HS-5 (cell line): ENCODE measurements at regions not wholly inside any gene's neighbourhood (a gene's known extent, or its start where the extent isn't known, plus 50 kb on each side); places are given as distances from the start of the nearest gene placed in this dataset.
"Not testable (repeated sequence)": the region's sequence is repeated elsewhere in the genome, so short reads cannot be mapped to it uniquely, and the experiment has no call there.

Experiments used
- DNase-seq: peaks from one replicate; pipeline ENCODE4 v3.0.0-alpha.2; 2012; ENCODE audit warnings: low read depth

DNA sequence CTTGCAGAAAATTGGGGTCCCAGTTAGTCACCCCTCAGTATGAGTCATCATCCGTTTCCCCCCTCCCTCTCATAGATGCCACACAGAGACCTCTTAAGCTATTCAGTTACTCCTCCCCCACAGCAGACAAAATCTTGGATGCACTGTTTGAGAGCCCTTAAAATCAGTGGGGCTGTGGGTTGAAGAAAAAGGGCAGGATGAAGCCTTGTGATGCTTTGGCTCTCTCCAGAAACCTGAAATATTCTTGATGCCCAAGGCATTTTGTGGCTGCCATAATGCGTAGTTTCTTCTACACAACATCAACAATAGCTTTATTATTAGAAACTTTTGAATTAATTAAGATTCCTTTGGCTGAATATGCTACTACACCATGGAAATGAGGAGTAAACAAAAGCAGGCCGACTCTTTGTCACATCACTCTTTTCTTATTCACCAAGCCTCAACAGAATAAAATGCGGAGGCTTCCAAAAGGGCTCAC, 133.8 kb downstream of the MRPS30 start:
- DNase-seq, result no peak

DNA sequence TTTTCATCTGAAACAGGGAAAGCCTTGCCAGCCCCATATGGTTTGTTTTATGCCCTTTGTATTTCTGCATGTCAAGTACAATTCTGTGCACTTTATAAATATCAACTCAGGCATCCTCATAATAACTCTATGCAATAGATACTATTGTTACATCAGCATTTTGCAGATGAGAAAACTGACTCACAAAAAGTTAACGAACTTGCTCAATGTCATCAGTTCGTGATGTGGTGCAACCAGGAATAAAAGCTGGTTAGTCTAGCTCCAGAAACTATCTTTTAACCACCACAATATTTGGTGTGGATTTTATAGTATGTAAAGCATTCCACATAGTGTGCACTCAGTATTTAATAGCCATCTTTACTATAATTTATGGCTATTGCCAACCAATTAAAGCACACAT, 134.9 kb downstream of the MRPS30 start:
- no peak for DNase-seq

DNA sequence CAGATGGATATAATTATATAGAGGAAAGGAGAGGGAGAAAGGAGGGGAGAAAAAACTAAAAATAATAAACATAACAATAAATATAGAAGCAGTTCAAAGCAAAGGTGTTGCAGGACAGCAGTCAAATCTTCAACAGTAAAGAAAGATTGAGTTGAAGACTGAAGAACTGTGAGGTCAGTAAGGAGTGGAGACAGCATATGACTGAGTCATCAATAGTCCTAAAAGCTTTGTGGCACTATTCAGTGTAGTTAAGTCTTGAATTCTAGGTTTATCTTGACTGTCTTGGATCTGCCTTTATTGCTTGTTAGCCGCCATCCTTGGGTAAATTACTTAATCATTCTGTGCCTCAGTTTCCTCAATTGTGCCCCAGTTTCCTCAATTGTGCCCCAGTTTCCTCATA, 137.0 kb downstream of the MRPS30 start:
- no peak for DNase-seq

DNA sequence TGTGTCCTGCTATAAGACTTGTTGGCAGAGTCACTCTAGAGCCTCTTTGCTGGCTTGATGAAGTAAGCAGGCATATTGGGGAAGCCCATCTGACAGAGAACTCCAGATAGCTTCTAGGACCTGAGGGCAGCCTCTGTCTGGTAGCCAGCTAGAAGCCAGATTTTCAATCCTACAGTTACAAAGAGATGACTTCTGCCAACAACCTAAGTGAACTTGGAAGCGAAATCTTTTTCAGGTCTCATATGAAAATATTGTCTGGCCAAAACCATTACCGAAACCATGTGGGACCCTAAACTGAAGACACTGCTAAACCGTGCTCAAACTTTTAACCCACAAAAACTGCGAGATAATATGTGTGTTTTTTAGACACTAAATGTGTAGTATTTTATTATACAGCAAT, 140.9 kb downstream of the MRPS30 start:
- no peak for DNase-seq

DNA sequence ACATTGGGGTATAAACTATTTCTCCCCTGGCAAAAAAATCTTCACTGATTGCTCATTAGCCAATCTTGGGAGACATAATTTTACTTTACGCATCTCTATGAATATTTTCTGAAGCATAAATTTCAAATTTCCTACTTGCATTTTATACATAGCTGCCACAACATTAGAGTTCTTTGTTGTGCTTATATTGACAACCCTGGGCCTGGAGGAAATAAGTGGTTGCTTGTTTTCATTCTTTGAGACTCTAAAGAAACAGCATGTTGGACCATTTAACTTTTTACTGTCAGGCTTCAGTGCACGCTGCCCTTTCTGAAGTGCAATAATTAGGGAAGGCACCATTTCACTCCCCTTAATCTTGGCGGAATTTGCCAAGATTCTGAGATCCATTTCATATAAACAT, 142.6 kb downstream of the MRPS30 start:
- DNase-seq, result no peak

DNA sequence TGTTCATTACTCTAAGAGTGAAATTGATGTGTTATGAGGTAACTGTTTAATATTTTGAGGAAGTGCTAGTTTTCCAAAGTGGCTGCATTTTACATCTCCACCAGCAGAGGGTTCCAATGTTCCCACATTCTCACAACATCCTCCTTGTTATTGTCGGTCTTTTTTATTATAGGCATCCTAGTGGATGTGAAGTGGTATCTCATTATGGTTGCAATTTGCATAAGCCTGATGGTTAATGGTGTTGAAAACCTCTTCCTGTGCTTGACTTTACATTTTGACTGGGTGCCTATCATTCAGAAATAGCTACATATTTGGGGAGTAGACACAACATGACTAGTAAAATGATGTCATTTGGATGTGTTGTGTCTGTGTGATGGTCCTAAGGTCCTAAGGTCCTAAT, 143.6 kb downstream of the MRPS30 start:
- peak; percentile 42 for DNase-seq

DNA sequence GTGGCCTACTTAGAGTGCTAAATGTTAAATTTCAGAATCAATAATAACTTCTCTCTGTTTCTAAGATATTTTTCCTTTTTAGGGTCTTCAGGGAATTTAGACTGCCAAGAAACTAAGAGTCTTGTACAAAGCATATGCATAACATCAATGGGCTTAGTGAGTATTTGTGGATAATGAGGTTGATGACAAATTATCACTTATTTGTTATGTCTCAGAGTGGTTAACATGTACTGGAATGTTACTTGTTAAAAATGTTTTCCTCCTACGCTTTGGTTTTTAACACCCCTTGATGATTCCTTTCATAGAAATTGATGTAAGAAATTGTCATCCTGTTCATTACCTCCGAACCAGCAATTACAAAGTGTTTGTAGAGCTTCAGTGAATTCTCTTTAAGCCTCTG, 144.3 kb downstream of the MRPS30 start:
- no peak for DNase-seq

DNA sequence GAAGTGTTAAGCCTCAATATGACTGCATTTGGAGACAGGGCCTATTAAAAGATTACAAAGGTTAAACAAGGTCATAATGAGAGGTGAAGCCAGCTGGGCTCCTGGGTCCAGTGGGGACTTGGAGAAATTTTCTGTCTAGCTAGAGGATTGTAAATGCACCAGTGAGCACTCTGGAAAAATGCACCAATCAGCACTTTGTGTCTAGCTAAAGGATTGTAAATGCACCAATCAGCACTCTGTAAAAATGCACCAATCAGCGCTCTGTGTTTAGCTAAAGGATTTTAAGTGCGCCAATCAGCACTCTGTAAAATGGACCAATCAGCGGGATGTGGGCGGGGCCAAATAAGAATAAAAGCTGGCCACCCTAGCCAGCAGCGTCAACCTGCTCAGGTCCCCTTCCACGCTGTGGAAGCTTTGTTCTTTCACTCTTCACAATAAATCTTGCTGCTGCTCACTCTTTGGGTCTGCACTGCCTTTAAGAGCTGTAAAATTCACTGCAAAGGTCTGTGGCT, 150.3 kb downstream of the MRPS30 start:
- not testable (repeated sequence) for DNase-seq

DNA sequence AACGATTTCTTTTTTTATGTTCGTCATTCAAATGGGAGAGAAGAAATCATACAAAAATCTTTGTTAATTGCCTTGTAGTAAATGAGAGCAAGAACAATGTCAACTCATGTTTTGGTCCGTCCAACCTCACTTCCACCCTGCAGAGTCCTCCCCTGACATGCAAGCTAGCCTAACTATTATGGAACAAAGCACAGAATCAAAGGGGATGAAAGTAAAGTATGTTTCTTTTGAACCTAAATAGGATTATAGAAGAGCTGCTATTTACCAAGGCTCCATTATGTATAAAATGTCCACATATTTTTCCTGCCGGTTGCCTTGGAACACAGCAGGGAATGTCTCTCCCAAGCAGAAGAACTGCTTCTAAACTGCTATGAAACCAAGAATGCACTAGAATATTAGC, 161.1 kb downstream of the MRPS30 start:
- DNase-seq, result no peak

DNA sequence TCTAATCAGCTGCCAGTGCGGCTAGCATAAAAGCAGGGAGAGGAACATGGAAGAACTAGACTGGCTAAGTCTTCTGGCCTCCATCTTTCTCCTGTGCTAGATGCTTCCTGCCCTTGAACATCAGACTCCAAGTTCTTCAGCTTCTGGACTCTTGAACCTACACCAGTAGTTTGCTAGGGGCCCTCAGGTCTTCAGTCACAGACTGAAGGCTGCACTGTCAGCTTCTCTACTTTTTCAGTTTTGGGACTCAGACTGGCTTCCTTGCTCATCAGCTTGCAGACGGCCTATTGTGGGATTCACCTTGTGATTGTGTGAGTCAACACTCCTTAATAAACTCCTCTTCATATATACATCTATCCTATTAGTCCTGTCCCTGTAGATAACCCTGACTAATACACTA, 162.2 kb downstream of the MRPS30 start:
- not testable (repeated sequence) for DNase-seq

DNA sequence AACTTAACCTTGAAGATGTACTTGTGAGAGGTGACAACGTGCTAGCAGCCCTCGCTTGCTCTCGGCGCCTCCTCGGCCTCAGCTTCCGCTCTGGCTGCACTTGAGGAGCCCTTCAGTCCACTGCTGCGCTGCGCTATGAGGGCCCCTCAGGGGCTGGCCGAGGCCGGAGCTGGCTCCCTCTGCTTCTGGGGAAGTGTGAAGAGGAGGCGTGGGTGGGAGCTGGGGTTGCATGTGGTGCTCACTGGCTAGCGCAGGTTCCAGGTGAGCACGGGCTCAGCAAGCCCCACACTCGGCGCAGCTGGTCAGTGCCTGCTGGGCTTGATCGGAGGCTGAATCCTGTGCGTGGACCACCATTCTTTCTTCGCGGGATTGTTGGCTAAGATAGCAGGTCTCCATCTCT, 166.1 kb downstream of the MRPS30 start:
- DNase-seq, result no peak

DNA sequence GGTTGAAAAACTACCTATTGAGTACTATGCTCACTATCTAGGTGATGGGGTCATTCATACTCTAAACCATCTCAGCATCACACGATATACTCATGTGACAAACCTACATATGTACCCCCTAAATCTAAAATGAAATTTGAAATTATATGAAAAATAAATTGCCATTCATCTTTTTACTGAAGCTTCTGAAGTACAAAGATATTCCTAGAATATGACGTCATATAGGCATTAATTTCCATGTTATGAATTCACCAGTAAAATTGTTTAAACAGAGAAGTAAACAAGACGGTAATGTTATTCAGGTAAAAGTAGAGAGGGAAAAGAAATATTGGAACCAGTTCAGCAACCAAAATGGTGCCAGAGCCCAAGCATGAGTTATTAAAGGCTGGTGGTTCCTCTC, 173.0 kb downstream of the MRPS30 start:
- DNase-seq, result no peak

DNA sequence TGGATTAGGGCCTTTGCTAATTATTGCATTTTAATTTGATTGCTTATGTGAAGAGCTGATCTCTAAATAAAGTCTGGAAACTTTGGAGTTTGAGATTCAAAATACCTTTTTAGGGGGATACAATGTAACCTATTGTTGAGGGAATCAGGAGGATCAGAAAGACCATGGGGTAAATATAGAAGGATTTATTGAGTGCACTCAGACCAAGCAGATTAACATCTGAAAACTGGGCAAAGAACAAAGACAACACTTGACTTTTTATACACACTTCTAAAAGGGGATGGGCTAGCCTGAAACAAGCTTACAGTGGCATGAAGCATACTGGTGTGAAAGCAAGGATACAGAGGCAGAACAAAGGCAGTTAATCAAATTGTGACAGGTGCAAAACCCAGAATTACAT, 174.3 kb downstream of the MRPS30 start:
- no peak for DNase-seq

DNA sequence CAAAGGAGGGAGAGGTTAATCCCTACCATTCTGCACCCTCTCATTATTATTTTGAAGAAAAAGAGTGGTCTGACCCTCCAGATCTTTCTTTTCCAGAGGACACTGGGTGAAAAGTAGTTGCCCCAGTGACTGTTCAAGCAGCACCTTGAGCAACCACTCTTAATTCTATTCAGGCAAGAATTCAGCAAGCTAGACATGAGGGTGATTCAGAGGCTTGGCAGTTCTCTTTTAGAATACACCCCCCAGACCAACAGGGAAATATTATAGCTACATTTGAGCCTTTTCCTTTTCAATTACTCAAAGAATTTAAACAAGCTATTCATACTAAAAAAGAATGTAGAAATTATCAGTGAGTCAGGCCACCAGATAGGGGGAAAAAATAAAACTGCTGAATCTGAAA, 178.3 kb downstream of the MRPS30 start:
- DNase-seq, result peak; percentile 70

DNA sequence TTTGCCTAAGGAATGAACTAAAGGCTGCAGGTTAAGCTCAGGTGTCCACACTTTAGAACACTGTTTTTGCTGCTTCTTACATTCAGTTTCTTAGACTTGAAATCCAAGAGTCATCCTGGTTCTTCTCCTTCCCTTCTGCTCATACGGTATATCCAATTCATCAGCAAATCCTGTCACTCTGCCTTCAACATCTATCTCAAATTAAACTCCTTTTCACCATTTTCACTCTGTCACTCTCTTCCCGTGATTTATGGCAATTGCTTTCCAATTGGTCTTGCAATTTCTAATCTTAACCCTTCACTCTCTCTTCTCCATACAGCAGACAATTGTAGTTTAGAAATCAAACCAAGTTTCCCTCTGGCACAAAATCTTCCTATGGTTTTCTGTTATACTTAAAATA, 182.9 kb downstream of the MRPS30 start:
- DNase-seq, result no peak

DNA sequence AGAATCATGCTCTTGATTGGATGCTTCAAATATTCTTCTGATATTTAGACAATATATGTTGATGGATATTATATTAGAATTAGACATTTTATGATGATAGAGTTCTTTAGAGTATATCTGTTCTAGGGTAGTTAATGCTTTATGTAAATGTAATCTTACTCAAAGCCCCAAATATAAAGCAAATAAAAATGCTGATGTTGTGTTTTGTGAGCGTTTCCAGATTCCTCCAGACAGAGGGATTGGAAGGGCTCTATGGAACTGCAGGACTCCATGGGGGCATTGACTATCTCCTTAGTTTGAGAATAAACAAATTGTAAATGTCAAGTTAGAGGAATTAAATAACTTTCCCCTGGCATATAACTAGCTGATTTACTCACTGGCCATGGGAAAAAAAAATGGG, 184.5 kb downstream of the MRPS30 start:
- DNase-seq, result no peak

DNA sequence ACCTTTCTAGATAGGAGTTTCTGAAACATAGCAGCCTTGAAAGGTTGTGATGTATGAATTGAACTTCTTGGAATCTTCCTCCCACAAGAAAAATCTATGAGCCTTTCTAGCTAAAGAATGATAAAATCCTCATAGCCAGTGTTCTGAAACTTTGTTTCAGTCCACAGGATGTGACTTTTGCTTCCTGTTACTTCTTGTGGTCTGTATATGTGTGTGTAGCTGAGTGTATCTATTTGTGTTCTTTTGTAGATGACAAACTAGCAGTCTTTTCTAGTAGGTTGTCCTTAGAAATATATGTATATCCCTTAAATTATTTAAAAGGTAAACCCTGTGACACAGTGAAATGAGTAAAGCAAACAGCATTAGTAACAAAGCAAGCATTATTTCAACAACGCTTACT, 188.8 kb downstream of the MRPS30 start:
- DNase-seq, result no peak

DNA sequence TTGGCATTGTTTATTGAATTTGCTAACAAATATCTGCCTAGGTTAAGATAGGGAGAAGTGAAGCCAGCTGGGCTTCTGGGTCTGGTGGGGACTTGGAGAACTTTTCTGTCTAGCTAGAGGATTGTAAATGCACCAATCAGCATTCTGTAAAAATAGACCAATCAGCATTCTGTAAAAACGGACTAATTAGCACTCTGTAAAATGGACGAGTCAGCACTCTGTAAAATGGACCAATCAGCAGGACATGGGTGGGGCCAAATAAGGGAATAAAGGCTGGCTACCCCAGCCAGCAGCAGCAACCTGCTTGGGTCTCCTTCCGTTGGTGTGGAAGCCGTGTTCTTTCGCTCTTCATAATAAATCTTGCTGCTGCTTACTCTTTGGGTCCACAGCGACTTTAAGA, 198.4 kb downstream of the MRPS30 start:
- not testable (repeated sequence) for DNase-seq

DNA sequence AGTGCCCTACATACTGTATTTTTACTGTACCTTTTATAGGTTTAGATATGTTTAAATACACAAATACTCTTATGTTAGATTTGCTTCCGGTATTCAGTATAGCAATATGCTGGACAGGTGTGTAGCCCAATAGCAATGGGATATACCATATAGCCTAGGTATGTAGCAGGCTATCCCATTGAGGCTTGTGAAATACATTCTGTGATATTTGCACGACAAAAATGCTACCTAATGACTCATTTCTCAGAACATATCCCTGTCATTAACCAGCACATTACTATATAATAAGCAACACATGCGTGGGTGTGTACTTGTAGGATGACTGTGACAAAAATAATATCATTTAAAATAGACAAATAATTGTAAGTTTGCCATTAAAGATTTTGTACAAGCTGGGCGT, 208.8 kb downstream of the MRPS30 start:
- DNase-seq, result peak; percentile 50

DNA sequence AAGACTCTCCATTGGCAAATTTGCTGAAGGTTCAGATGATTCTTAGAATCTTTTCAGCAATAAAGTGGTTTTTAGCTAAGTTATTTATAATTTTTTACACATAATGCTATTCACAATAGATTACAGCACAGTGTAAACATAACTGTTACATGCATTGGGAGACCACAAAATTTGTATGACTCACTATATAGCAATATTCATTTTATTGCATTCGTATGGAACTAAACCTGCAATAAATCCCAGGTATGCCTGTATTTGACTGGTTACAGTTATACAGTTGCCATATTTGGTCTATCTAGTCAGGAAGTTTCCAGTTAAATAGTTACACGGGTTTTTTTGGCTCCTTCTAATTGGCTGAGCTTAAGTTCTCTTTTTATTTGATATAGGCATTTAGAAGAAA, 220.8 kb downstream of the MRPS30 start:
- peak; percentile 9 for DNase-seq

DNA sequence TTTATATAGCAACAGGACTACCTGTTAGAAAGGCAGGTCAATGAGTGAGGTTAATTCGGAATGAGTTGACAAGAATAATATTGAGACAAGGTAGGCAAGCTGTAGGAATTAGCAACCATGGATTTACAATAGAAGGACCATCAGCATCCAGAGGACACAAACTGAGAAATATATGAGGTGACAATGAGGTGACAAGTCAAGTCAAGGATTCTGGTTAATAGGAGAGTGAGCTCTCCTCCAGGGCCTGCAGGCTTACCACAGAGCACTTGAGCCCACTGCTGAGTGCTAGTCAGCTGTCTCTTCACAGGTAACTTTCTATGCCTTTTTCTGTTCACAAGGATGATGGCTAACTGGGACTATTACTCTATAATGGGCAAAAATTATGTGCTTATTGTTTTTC, 227.2 kb downstream of the MRPS30 start:
- DNase-seq, result no peak

DNA sequence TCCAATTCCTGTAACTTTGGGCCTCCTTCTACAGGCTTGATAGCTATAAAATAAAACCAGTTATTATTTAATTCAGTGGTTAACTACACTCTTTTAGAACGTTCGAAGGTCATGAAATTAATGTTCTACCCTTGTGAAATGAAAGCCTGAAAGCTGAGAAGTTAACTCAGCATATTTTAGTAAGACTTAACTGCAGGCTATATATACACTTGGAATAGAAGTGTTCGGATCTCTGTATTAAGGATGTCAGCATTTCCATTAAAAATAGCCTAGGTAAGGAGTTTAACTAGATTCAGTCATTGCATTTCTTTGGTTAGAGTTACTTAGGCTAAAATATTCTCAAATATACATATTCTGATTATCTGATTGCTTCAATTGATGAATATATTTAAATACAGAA, 229.2 kb downstream of the MRPS30 start:
- DNase-seq, result no peak

DNA sequence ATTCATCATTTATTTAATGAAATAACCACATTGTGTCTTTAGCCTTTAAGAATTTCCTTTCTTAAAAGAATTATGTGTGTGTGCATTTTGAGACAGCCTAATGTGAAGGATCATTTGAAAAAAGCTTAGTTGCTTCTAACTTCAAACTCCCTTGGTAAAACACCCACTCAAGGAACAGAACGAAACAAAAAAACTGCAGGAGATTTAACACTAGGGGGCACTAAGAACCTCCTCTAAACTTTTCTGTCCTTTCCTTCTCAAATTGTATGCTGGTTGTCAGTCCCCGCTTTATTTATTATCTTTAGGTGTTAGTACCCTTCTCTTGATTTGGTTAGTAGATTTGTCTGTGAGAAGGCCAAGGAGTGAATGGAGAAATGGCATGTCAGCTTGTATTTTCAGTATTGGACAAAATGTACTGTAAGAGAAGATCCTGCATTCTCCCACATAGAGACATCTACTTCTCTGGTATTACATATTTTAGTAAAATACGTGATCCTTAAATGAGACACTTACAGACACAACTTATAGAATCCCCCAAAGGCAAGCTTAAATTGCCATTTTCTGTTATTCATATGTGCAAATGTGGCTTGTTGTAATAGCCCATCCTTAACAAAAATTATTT, 229.7 kb downstream of the MRPS30 start:
- peak; percentile 46 for DNase-seq

DNA sequence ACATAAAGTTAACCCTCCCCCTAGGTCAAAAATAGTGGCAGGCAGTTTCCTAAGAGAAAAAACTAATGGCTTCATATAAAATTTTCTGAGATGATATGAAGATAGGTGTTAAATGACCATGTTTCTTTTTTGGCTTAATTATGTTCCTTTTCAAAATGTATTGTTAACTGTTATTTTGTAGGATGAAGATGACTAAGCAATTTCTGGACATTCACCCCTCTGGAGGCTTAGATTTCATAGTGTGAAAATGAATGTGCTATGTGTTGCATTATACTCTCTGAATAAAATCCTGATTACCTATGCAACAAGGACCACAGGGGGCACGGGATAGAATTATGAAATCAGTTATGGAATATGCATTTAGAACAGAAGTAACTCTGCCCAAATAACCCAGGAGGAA, 233.5 kb downstream of the MRPS30 start:
- DNase-seq, result no peak

DNA sequence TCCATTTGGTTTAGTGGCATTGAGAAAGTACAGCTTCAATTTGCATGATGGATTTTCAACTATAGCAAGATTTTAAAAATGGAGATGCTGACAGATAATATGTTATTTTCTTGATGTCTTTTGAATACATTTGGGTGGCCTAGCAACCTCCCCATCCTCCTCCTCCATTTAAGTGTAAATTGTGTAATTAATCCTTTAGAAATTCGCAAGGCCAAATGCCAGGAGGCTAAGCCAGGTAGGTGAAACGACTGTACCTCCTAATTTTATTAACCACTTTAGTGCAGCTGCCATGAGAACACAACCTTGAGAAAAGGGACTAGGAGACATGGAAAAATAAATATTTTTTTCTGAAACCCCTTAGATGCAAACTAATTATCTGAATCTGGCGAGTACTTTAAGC, 248.8 kb downstream of the MRPS30 start:
- DNase-seq, result no peak
